ENCODE measurements at regions not wholly inside any gene's neighbourhood (a gene's known extent, or its start where the extent isn't known, plus 50 kb on each side); places are given as distances from the start of the nearest gene placed in this dataset.

DNA sequence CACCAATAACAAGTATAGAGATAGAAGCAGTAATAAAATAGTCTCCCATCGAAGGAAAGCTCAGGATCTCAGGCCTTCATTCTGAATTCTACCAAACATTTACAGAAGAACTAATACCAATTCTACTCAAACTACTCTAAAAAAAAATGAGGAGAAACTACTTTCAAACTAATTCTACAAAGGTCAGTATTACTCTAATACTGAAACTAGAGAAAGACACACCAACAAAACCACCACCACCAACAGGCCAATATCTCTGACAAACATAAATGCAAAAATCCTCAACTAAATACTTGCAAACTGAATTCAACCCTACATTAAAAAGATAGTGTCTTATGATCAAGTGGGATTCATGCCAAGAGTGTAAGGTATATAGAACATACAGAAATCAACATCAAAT is 1078.4 kb downstream of the KCNT2 start:
- H3K27me3 ChIP-seq: no peaks in the 10 kb centered on the region
- H3K4me3 ChIP-seq: no peak overlapping the region
- H3K9me3 ChIP-seq: no peaks in the 10 kb centered on the region
- H3K4me1 ChIP-seq: no peaks in the 10 kb centered on the region
- H3K36me3 ChIP-seq: no peaks in the 10 kb centered on the region
- no peak overlapping the region for H3K27ac ChIP-seq
- no peak for DNase-seq
- TF ChIP-seq POLR2A (IDR thresholded peaks at IDR 0.05): no peak
- TF ChIP-seq, protein P1, sequence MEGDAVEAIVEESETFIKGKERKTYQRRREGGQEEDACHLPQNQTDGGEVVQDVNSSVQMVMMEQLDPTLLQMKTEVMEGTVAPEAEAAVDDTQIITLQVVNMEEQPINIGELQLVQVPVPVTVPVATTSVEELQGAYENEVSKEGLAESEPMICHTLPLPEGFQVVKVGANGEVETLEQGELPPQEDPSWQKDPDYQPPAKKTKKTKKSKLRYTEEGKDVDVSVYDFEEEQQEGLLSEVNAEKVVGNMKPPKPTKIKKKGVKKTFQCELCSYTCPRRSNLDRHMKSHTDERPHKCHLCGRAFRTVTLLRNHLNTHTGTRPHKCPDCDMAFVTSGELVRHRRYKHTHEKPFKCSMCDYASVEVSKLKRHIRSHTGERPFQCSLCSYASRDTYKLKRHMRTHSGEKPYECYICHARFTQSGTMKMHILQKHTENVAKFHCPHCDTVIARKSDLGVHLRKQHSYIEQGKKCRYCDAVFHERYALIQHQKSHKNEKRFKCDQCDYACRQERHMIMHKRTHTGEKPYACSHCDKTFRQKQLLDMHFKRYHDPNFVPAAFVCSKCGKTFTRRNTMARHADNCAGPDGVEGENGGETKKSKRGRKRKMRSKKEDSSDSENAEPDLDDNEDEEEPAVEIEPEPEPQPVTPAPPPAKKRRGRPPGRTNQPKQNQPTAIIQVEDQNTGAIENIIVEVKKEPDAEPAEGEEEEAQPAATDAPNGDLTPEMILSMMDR (IDR thresholded peaks at IDR 0.05): no peak

DNA sequence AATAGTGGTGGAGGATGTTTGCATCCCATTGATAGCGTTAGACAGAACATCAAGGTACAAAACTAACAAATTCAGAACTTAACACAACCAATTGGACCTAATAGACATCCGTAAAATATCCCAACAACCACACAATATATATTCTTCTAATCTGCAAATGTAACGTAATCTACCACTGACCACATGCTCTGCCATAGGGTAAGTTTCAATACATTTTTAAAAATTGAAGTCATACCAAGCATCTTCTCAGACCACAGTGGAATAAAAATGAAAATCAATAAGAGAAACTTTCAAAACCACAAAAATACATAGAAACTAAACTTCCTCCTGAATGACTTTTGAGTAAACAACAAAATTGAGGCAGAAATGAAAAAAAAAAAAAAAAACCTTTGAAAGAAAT is 1087.5 kb downstream of the KCNT2 start:
- no peaks in the 10 kb centered on the region for H3K36me3 ChIP-seq
- no peak for TF ChIP-seq POLR2A (IDR thresholded peaks at IDR 0.05)
- H3K27me3 ChIP-seq: no peaks in the 10 kb centered on the region
- no peak overlapping the region for H3K27ac ChIP-seq
- H3K9me3 ChIP-seq: no peaks in the 10 kb centered on the region
- no peaks in the 10 kb centered on the region for H3K4me1 ChIP-seq
- no peak overlapping the region for H3K4me3 ChIP-seq
- no peak for DNase-seq

DNA sequence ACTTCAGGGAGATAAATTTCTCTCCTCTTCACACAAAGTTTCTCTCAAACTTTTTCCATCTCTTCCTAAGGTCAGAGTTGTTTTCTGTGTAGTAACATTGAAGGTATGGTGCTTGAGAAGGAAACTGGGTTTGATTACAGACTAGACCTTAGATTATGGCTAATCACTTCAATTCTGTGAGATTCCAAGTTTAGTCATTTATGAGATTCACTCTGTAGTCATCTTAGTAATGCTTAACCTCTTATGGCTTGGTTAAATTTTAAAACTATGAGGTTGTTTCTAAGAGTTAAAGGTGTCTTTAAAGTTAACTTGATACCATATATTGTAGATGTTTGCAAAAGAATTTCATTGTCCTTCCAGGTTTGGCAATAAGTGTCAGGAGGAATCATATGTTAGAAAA is 1092.2 kb downstream of the KCNT2 start:
- DNase-seq: no peak
- no peak for TF ChIP-seq POLR2A (IDR thresholded peaks at IDR 0.05)
- TF ChIP-seq, protein P1 (IDR thresholded peaks at IDR 0.05): no peak
- H3K9me3 ChIP-seq: no peaks in the 10 kb centered on the region
- H3K4me1 ChIP-seq: no peaks in the 10 kb centered on the region
- H3K27ac ChIP-seq: no peak overlapping the region
- H3K4me3 ChIP-seq: no peak overlapping the region
- H3K36me3 ChIP-seq: no peaks in the 10 kb centered on the region
- no peaks in the 10 kb centered on the region for H3K27me3 ChIP-seq

DNA sequence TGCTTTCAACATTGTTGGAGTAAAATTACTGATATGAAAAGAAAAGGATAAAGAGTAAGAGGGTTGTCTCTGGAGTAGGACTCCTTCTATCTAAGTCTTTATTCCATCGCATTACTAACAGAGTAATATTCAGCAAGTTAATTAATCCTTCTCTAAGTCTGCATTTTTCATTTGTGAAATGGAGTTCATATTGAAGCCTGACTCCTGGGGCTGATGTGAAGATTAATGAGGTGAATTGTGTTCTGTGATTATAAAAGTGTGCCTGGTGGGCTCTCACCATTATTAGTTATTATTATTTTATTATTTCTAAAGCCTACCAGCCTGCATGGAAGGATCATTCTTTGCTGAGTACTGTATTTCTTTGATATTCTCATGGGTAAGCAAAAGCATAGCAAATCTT is 1096.7 kb downstream of the KCNT2 start:
- TF ChIP-seq, protein P1 (IDR thresholded peaks at IDR 0.05): no peak
- no peak for TF ChIP-seq POLR2A (IDR thresholded peaks at IDR 0.05)
- Histone ChIP-seq H3K9me3 (no peaks in the 10 kb centered on the region), H3K36me3 (no peaks in the 10 kb centered on the region), H3K27me3 (no peaks in the 10 kb centered on the region), H3K27ac (no peak overlapping the region), H3K4me3 (no peak overlapping the region), H3K4me1 (no peaks in the 10 kb centered on the region)
- DNase-seq: no peak

DNA sequence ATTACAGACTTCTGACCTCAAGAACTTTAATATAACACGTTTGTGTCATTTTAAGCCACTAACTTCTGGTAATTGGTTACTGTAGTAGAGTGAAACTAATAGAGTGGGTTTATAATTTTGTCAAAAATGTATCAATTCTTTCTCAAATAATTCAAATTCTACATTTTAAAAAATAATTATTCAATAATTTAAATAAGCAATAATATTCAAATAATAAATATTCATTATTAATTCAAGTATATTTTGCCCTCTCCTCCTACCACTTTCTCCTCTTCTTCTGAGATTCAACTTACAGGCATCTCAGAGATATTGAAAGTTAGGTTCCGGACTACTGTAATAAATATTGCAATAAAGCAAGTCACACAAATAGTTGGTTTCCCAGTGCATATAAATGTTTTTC is 1107.1 kb downstream of the KCNT2 start:
- DNase-seq: no peak
- Histone ChIP-seq H3K9me3 (no peaks in the 10 kb centered on the region), H3K4me1 (no peaks in the 10 kb centered on the region), H3K36me3 (no peaks in the 10 kb centered on the region), H3K4me3 (no peak overlapping the region), H3K27ac (no peak overlapping the region), H3K27me3 (no peaks in the 10 kb centered on the region)
- TF ChIP-seq POLR2A (IDR thresholded peaks at IDR 0.05): no peak
- TF ChIP-seq, protein P1 (IDR thresholded peaks at IDR 0.05): no peak

DNA sequence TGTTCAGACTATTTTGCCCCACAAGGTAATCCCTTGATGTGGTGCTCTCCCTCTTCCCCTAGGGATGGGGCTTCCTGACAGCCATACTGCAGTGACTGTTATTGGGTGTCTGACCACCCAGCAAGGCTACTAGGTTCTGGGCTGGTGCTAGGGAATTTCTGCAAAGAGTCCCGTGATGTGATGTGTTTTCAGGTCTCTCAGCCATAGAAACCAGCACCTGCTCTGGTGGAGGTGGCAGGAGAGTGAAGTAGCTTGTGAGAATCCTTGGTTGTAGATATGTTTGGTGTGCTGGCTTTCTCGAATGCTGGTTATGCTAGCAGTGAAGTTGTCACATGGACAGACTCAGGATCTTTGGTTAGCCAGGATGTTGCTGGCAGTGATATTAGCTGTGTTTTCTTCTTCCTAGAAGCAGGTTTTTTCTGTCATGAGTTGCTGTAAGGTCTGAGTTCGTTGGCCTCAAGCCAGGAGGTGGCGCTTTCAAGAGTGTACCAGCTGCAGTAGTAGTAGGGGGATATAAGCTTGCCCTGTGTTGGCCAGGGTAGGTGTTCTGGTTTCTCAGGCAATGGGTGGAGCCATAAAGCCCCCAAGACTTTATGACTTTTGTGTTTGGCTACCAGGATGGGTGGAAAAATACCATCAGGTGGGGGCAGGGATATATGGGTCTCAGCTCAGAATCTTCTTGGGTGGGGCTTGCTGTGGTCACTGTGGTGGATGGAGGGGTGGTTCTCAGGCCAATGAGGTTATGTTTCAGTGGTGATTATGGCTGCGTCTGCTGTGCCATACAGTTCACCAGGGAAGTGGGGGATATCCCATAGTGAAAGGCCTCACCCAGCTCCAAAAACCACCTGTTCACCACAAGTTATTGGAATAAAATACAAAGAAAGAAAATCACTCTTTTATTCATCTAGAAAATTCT is 1112.3 kb downstream of the KCNT2 start:
- DNase-seq: no peak
- Histone ChIP-seq H3K9me3 (no peaks in the 10 kb centered on the region), H3K4me3 (no peak overlapping the region), H3K36me3 (no peaks in the 10 kb centered on the region), H3K27me3 (no peaks in the 10 kb centered on the region), H3K4me1 (no peaks in the 10 kb centered on the region), H3K27ac (no peak overlapping the region)
- no peak for TF ChIP-seq POLR2A (IDR thresholded peaks at IDR 0.05)
- TF ChIP-seq, protein P1 (IDR thresholded peaks at IDR 0.05): no peak
